HG03378 (cell line): ENCODE measurements at regions not wholly inside any gene's neighbourhood (a gene's known extent, or its start where the extent isn't known, plus 50 kb on each side); places are given as distances from the start of the nearest gene placed in this dataset.

Source experiments
- ATAC-seq: cut with Tn5 transposase; IDR thresholded peaks from one replicate; pipeline ENCODE4 v1.9.1; 2021; ENCODE audit warnings: mild to moderate bottlenecking, moderate library complexity; ENCODE audit not compliant: unreplicated experiment

DNA sequence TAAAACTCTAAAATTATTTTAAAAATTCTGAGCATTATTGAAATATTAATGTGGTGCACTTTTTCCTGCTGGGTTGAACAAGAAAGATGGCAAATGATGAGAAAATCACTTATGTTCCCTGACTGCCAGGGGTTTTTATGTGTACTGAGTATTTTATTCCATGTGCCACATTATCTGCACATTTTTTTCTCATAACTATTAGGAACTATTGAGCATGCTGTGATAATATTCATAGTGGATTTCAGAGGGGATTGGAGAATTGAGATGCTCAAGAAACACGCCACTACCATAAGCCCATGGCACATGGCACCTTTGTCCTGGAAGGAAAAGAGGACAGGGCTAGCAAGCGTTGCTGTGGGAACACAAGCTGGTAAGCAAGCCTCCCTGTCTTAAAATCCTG, 478.5 kb upstream of the GYPC start:
- no peak for ATAC-seq

DNA sequence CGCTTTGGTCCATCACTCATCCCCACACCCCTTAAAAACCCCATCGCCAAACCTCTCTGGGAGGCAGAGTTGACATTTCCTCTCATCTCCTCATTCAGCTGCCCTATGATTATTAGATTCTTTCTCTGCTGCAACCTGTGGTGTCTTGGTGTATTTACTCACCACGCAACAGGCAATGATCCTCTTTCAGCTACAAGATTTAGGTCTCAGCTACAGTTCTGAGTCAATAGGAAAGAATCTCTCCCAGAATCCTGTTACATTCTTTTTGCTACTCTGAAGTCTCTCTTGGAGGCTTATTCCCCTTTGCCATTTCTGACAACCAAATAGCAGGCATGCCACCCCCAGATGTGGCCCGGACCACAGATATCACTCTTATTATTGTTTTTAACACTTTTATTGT, 468.3 kb upstream of the GYPC start:
- ATAC-seq: no peak

- no peak for ATAC-seq
Measured at GRCh38 chr2:126189527-126189926, 466.4 kb upstream of the GYPC start.

DNA sequence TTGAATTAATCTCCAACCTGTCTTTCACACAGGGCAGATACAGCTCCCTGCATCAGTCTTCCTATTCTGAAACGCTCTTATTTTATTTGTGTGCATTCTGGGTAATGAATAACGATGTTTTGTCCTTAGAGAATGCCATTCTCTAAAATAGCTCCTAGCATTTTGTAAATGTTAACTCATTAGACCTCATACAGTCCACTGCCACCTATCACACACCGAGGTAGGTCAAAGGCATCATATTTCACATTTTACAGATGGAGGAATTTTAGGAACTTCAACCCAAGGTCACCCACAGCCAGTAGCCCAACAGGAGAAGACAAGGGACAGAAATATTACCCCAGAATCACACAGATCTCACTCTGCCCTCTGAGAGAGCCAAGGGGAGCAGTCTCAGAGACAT, 455.4 kb upstream of the GYPC start:
- ATAC-seq: no peak

DNA sequence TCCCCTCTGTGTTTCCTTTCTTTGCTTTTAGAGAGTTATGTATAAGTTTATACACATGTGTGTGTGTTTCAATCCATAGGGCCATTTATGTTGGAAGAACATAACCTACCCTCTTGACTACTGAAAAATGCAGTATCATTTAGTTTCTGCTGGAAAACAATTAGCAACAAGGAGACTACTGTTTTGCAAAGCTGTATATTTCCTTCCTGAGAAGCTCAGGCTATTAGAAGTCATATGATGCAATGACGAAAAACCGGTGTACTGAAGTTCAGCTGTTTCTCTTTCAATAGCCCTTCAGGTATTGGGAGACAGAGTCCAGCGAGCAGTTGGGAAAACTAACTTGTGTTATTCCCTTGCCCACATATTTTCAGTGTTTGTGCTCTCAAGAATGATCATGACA, 447.7 kb upstream of the GYPC start:
- no peak for ATAC-seq

GRCh38 chr2:126212735-126213134, 443.2 kb upstream of the GYPC start:
- no peak for ATAC-seq

- no peak for ATAC-seq
Measured at GRCh38 chr2:126219081-126219480, 436.9 kb upstream of the GYPC start.

GRCh38 chr2:126220331-126220730, 435.6 kb upstream of the GYPC start:
- ATAC-seq: no peak

DNA sequence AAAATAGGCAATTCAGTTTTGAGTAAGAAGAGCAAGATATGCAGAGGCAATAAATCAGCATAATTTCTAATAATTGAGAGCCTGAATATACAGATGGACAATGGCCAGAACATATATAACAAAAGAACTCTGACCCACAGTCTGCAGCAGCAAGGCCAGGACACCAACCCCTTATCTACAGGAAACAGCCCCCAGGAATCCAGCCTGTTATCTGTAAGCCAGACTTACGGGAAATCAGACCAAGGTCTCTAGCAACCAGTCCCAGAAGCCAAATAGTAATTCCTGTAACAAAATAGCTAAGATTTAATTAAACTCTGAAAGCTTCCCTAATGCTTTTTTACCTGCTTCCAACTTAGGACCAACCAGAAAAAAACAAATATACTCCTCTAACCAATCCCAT, 434.5 kb upstream of the GYPC start:
- no peak for ATAC-seq

DNA sequence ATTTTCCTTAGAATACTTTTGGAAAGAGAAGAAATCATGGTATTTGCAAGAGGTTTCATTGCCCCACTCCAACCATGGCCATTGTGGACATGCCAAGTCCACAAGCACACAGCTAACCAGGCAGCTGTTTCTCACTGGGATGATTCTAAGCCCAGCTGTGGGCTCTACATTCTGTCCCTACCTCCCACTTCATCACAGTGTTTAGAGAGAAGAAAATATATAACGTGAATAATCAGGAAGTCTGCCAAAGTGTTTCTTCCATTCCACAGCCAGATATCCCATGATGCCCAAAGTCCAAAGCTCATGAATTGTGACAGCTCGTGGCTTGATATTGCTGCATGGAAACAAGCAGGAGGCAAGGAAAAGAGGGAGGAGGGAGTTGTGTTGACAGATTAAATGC, 433.7 kb upstream of the GYPC start:
- ATAC-seq: no peak

- no peak for ATAC-seq
Measured at GRCh38 chr2:126224776-126225175, 431.2 kb upstream of the GYPC start.

- ATAC-seq: no peak
Measured at GRCh38 chr2:126227250-126227649, 428.7 kb upstream of the GYPC start.

- no peak for ATAC-seq
Measured at GRCh38 chr2:126228531-126228930, 427.4 kb upstream of the GYPC start.

- no peak for ATAC-seq
Measured at GRCh38 chr2:126238251-126238650, 417.7 kb upstream of the GYPC start.

- no peak for ATAC-seq
Measured at GRCh38 chr2:126239320-126239955, 416.5 kb upstream of the GYPC start.

DNA sequence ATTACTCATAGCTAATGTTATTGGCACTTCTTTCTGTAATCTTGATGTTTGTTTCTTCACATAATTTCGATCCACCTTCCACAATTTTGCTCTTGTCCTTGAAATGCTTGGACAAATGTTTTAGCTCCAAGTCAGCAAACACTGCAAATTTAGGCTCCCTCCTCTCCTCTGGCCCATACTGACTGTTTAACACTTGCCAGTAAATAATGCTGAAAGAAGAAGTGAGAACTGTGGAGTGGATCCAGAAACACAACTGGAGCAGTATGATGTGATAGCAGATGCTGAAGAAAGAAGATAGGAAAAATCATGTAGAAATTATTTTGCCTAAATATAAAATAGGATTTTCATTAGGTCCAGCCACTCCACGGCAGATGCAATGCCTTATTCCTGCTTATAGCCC, 415.0 kb upstream of the GYPC start:
- no peak for ATAC-seq

DNA sequence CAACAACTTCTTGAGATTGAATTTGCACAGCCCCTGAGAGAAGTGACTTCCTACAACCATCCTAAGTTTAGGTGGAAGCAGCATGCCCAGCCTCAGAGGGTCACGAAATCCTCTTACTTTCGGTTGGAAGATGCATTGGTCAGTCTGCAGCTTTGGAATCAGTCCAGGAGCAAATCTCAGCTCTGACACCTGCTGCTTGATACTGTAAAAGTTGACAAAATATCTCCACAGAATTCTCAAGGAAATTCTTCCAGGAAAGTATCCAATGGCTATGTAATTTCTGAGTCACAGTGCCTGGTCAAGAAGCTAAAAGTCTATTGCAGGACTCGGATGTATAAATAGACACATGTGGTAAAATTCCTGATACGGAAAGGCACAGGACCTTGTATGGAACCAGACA, 414.5 kb upstream of the GYPC start:
- ATAC-seq: no peak

- peak; percentile 74 for ATAC-seq
Measured at GRCh38 chr2:126244937-126245336, 411.0 kb upstream of the GYPC start.

DNA sequence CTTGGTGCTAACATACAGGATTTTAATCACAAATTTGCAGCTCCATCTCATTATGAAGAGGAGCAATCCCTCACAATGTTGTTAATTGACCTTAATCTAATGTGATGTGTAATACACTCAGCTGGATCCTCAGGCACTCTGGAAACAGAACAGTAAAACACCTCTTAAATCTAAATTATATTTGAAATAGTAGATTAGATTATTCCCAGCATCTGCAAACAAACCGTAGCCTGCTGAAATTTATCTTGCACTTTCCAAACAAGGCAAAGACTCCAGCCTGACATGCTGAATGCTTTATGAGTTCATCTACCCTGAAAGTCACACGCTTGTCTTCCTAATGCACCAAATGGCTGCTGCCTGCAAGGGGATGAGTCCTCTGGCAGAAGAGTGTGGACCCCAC, 402.3 kb upstream of the GYPC start:
- no peak for ATAC-seq

GRCh38 chr2:126264625-126265024, 391.3 kb upstream of the GYPC start:
- ATAC-seq: no peak

- no peak for ATAC-seq
Measured at GRCh38 chr2:126269911-126270310, 386.0 kb upstream of the GYPC start.

- no peak for ATAC-seq
Measured at GRCh38 chr2:126270587-126270986, 385.4 kb upstream of the GYPC start.

DNA sequence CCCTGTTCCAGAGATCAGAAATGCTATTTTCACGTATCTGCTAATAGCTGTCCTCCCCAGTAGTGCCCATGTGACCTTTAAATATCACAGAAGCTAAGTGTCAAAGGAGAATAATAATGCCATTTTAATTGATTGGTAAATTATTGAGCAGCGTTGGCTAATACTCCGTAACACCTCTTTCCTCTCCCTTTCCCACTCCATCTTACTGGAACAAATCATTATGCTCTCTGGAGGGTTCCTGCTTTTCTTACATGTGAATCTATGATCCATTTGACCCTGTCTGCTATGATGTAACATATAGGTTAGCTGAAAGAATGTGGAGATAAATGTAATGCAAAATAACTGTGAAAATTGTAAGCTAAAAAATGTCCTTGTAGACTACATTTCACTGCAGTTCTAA, 383.6 kb upstream of the GYPC start:
- no peak for ATAC-seq

DNA sequence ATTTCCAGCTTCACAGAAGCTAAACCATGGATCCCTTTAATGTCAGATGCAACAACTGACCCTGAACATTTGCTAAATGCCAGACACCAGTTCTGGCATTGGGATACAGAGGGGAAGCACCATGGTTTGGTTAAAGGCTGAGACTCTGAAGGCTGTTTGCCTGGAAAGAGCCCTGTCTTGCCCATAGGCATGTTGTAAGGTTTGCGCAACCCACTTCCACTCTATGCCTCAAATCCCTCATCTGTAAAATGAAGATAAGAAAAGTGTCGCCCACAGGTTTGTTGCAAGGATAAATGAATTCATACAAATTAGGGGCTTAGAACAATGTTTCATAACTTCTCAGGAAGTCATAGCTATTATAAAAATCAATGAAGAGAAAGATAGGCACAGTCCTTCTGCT, 380.9 kb upstream of the GYPC start:
- ATAC-seq: no peak
